Activated CD4-positive, alpha-beta memory T cell treated with anti-CD3 and anti-CD28 coated beads for 36 hours (primary cell): ENCODE measurements at regions not wholly inside any gene's neighbourhood (a gene's known extent, or its start where the extent isn't known, plus 50 kb on each side); places are given as distances from the start of the nearest gene placed in this dataset.
"Not testable (repeated sequence)": the region's sequence is repeated elsewhere in the genome, so short reads cannot be mapped to it uniquely, and the experiment has no call there.

ENCODE experiments used
- CTCF ChIA-PET: fragments of 350-600 bp; sonication (Branson Sonifier 250); formaldehyde crosslinking; loops from one replicate; lab custom pipeline; 2021; ENCODE audit warnings: antibody characterized with exemption, inconsistent platforms; lab: Charles Lee
- POLR2A ChIA-PET: fragments of 350-600 bp; sonication (Branson Sonifier 250); formaldehyde crosslinking; loops from one replicate; lab custom pipeline; 2021; ENCODE audit warnings: antibody characterized with exemption; lab: Charles Lee
- DNase-seq: peaks from one replicate; pipeline ENCODE4 v3.0.0-alpha.2; 2020
- H3K27ac Mint-ChIP-seq: one replicate; pipeline ENCODE4 v1.8.0; 2021; ENCODE audit warnings: mixed read lengths
- H3K27me3 Mint-ChIP-seq: one replicate; pipeline ENCODE4 v1.8.0; 2021; ENCODE audit warnings: mixed read lengths
- H3K36me3 Mint-ChIP-seq: one replicate; pipeline ENCODE4 v1.8.0; 2021; ENCODE audit warnings: mixed read lengths
- H3K4me1 Mint-ChIP-seq: one replicate; pipeline ENCODE4 v1.8.0; 2021; ENCODE audit warnings: low read depth, mixed read lengths
- H3K4me3 Mint-ChIP-seq: one replicate; pipeline ENCODE4 v1.8.0; 2021; ENCODE audit warnings: mild to moderate bottlenecking, mixed read lengths
- H3K9me3 Mint-ChIP-seq: one replicate; pipeline ENCODE4 v1.8.0; 2021; ENCODE audit warnings: mixed read lengths
- intact Hi-C: fragments of 100-400 bp; cut with micrococcal nuclease; formaldehyde crosslinking; loops from one replicate; pipeline ENCODE4 v1.15.1; 2023

GRCh38 chr10:109809954-109810353, 113.4 kb downstream of the XPNPEP1 start:
- intact Hi-C loops, H3K36me3 Mint-ChIP-seq, H3K4me1 Mint-ChIP-seq, DNase-seq, H3K4me3 Mint-ChIP-seq, H3K27ac Mint-ChIP-seq, CTCF ChIA-PET, POLR2A ChIA-PET, H3K27me3 Mint-ChIP-seq: not testable (repeated sequence)
- peaks cover 17% of the 10 kb centered on the region for H3K9me3 Mint-ChIP-seq

GRCh38 chr10:109801191-109801590, 122.1 kb downstream of the XPNPEP1 start:
- H3K27ac Mint-ChIP-seq, H3K36me3 Mint-ChIP-seq, H3K4me3 Mint-ChIP-seq, CTCF ChIA-PET, DNase-seq, POLR2A ChIA-PET, H3K4me1 Mint-ChIP-seq, H3K9me3 Mint-ChIP-seq, intact Hi-C loops: not testable (repeated sequence)
- peaks cover 15% of the 10 kb centered on the region for H3K27me3 Mint-ChIP-seq

DNA sequence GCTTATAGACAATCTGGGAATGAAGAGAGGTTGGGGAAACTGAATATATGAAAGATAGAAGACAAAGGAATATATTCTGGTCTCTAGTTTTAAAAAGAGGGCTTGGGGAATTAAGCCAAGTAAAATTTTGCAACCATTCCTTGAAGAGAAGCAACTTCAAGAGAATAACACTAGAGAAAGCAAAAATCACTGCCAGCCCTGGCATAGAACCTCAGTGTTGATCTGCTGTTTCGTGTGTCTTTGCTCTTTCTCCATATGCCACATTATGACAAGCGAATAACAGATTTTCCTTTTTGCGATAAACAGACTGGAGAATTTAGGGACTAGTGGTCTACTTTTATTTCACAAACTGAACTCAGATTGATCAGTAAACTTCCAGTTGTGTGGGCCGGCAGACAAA, 132.7 kb downstream of the XPNPEP1 start:
- ChIA-PET CTCF (no interaction called here), POLR2A (no interaction called here)
- intact Hi-C loops: no loop called here
- Mint-ChIP-seq H3K27me3 (peaks cover 7% of the 10 kb centered on the region), H3K4me3 (no peak overlapping the region), H3K4me1 (no peaks in the 10 kb centered on the region), H3K9me3 (peaks cover 7% of the 10 kb centered on the region), H3K27ac (no peak overlapping the region), H3K36me3 (no peaks in the 10 kb centered on the region)
- no peak for DNase-seq

DNA sequence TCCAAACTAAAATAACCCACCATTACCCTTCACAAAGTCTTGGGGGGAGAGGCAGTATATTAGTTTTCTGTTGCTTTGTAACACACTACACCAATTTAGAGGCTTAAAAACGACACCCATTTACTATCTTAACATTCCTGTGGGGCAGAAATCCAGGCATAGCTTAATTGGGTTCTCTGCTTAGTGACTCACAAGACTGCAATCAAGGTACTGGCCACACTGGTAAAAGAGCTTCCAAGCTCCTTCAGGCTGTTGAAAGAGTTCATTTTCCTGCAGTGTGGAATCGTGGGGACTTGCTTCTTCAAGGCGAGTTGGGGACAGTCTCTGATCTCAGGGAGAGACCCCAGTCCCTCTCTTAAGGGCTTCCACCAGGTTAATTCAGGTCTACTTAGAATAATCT, 139.1 kb downstream of the XPNPEP1 start:
- no peak overlapping the region for H3K4me3 Mint-ChIP-seq
- H3K27ac Mint-ChIP-seq: no peak overlapping the region
- H3K4me1 Mint-ChIP-seq: no peaks in the 10 kb centered on the region
- H3K36me3 Mint-ChIP-seq: no peaks in the 10 kb centered on the region
- peaks cover 10% of the 10 kb centered on the region for H3K27me3 Mint-ChIP-seq
- no peaks in the 10 kb centered on the region for H3K9me3 Mint-ChIP-seq
- DNase-seq: no peak
- ChIA-PET POLR2A (no interaction called here), CTCF (interaction anchor here (2.7 kb wide), 1 partner anchor 10 kb away, joined by 15 read pairs; no protein-coding TSS in a partner anchor)
- intact Hi-C loops: no loop called here

DNA sequence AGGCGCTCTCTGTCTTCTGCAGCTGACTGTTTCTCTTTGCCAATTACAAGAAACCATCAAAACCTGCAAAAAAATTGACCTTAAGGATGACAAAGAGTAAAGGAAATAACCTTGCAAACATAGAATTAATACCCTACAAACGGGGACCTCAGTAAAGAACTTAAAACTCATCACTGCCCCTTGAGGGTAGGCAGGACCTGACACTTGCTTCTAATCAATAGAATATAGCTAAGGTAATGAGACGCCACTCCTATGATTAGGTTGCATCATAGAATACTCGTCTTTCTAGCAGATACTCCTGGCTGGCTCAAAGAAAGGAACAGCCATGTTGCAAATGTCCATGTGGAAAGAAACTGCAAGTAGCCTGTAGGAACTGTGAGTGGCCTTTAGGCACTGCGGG, 140.0 kb downstream of the XPNPEP1 start:
- Mint-ChIP-seq H3K27me3 (peaks cover 6% of the 10 kb centered on the region), H3K27ac (no peak overlapping the region), H3K36me3 (no peaks in the 10 kb centered on the region), H3K4me1 (no peaks in the 10 kb centered on the region), H3K4me3 (no peak overlapping the region), H3K9me3 (no peaks in the 10 kb centered on the region)
- intact Hi-C loops: no loop called here
- ChIA-PET CTCF (interaction anchor here (2.7 kb wide), 1 partner anchor 9 kb away, joined by 15 read pairs; no protein-coding TSS in a partner anchor), POLR2A (no interaction called here)
- DNase-seq: no peak

GRCh38 chr10:109780997-109781396, 142.3 kb downstream of the XPNPEP1 start:
- H3K27me3 Mint-ChIP-seq: peaks cover 6% of the 10 kb centered on the region
- no peak overlapping the region for H3K4me3 Mint-ChIP-seq
- CTCF ChIA-PET: no interaction called here
- DNase-seq: no peak
- no peak overlapping the region for H3K27ac Mint-ChIP-seq
- intact Hi-C loops: no loop called here
- no peaks in the 10 kb centered on the region for H3K9me3 Mint-ChIP-seq
- no peaks in the 10 kb centered on the region for H3K4me1 Mint-ChIP-seq
- POLR2A ChIA-PET: no interaction called here
- H3K36me3 Mint-ChIP-seq: no peaks in the 10 kb centered on the region

GRCh38 chr10:109778993-109779392, 144.3 kb downstream of the XPNPEP1 start:
- no peak for DNase-seq
- ChIA-PET POLR2A (no interaction called here), CTCF (no interaction called here)
- H3K27ac Mint-ChIP-seq: no peak overlapping the region
- intact Hi-C loops: no loop called here
- H3K27me3 Mint-ChIP-seq: peaks cover 6% of the 10 kb centered on the region
- no peaks in the 10 kb centered on the region for H3K4me1 Mint-ChIP-seq
- H3K9me3 Mint-ChIP-seq: no peaks in the 10 kb centered on the region
- no peaks in the 10 kb centered on the region for H3K36me3 Mint-ChIP-seq
- no peak overlapping the region for H3K4me3 Mint-ChIP-seq

DNA sequence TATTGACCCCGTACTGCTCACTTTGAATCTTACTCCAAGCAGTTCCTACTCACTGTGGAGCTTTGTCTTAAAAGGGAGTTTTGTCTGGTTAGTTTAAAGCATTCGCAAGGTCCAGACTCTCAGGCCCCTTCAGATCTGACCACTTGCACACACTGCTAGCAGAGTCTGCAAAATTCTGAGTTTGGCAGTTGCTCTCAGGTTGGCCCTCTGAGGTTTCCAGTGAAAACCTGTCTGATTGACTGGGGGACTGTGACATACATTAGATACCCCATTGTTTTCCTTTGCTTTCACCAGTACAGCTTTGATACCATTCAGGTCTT, 149.2 kb downstream of the XPNPEP1 start:
- no peaks in the 10 kb centered on the region for H3K27me3 Mint-ChIP-seq
- H3K4me1 Mint-ChIP-seq: no peaks in the 10 kb centered on the region
- DNase-seq: no peak
- no peak overlapping the region for H3K4me3 Mint-ChIP-seq
- intact Hi-C loops: no loop called here
- ChIA-PET POLR2A (no interaction called here), CTCF (interaction anchor here (0.7 to 2.4 kb wide), 5 partner anchors 9 to 296 kb away, joined by 3 to 15 read pairs (median 3); no protein-coding TSS in a partner anchor)
- no peaks in the 10 kb centered on the region for H3K36me3 Mint-ChIP-seq
- no peak overlapping the region for H3K27ac Mint-ChIP-seq
- no peaks in the 10 kb centered on the region for H3K9me3 Mint-ChIP-seq

- H3K9me3 Mint-ChIP-seq: no peaks in the 10 kb centered on the region
- intact Hi-C loops: no loop called here
- no peak overlapping the region for H3K27ac Mint-ChIP-seq
- H3K4me1 Mint-ChIP-seq: no peaks in the 10 kb centered on the region
- ChIA-PET POLR2A (no interaction called here), CTCF (interaction anchor here (0.7 to 2.4 kb wide), 5 partner anchors 8 to 296 kb away, joined by 3 to 15 read pairs (median 3); no protein-coding TSS in a partner anchor)
- no peak for DNase-seq
- no peak overlapping the region for H3K4me3 Mint-ChIP-seq
- no peaks in the 10 kb centered on the region for H3K27me3 Mint-ChIP-seq
- no peaks in the 10 kb centered on the region for H3K36me3 Mint-ChIP-seq
Measured at GRCh38 chr10:109773288-109774120, 149.8 kb downstream of the XPNPEP1 start.

- H3K9me3 Mint-ChIP-seq: no peaks in the 10 kb centered on the region
- no peak overlapping the region for H3K4me3 Mint-ChIP-seq
- ChIA-PET CTCF (no interaction called here), POLR2A (no interaction called here)
- H3K4me1 Mint-ChIP-seq: no peaks in the 10 kb centered on the region
- no peaks in the 10 kb centered on the region for H3K36me3 Mint-ChIP-seq
- no peak overlapping the region for H3K27ac Mint-ChIP-seq
- no peak for DNase-seq
- H3K27me3 Mint-ChIP-seq: no peaks in the 10 kb centered on the region
- intact Hi-C loops: no loop called here
Measured at GRCh38 chr10:109770663-109771062, 152.6 kb downstream of the XPNPEP1 start.

DNA sequence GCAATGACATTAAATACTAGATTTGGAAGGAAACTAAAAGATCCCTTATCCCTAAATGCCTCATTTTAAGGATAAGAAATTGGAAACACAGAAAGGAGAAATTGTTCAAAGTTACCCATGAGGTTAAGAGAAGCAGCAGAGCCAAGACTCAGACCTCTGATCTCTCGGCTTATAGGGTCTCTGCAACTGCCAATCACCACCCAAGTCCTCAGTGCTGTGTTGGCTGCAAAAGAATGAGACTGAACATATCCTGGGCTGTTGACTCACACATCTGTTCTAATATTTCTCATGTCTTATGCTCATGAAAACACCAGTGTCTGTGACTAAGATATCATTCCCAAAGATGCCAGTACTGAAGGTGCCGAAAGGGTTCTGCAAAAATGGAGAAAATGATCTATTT, 153.3 kb downstream of the XPNPEP1 start:
- no peaks in the 10 kb centered on the region for H3K9me3 Mint-ChIP-seq
- no peaks in the 10 kb centered on the region for H3K4me1 Mint-ChIP-seq
- POLR2A ChIA-PET: no interaction called here
- CTCF ChIA-PET: no interaction called here
- DNase-seq: no peak
- H3K27ac Mint-ChIP-seq: no peak overlapping the region
- no peaks in the 10 kb centered on the region for H3K36me3 Mint-ChIP-seq
- intact Hi-C loops: no loop called here
- H3K4me3 Mint-ChIP-seq: no peak overlapping the region
- H3K27me3 Mint-ChIP-seq: no peaks in the 10 kb centered on the region

- H3K4me1 Mint-ChIP-seq: no peaks in the 10 kb centered on the region
- ChIA-PET CTCF (interaction anchor here (1.2 kb wide), 1 partner anchor 8 kb away, joined by 3 read pairs; no protein-coding TSS in a partner anchor), POLR2A (no interaction called here)
- no peak overlapping the region for H3K4me3 Mint-ChIP-seq
- DNase-seq: no peak
- H3K36me3 Mint-ChIP-seq: no peaks in the 10 kb centered on the region
- H3K27ac Mint-ChIP-seq: no peak overlapping the region
- H3K27me3 Mint-ChIP-seq: no peaks in the 10 kb centered on the region
- intact Hi-C loops: no loop called here
- H3K9me3 Mint-ChIP-seq: no peaks in the 10 kb centered on the region
Measured at GRCh38 chr10:109765838-109766237, 157.5 kb downstream of the XPNPEP1 start.

DNA sequence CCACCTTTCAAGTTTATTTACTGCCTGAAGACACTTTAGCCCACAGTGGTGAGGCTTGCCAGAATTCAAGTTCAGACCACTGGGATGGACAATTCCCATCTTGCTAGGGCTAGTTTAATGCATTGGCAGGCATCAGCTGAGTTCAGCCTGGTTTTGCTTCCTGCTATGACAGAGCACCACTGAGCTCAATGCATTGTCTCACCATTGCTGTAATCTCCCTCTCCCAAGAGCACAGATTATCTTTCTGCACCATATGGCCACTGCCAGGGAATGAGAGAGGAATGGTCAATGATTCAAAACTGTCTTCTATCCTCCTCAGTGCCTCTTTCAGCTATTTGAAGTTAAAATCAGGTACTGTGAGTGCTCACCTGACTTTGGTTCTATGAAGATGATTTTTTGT, 160.8 kb downstream of the XPNPEP1 start:
- no peak for DNase-seq
- Mint-ChIP-seq H3K27me3 (peaks cover 1% of the 10 kb centered on the region), H3K27ac (no peak overlapping the region), H3K9me3 (no peaks in the 10 kb centered on the region), H3K4me3 (no peak overlapping the region), H3K36me3 (no peaks in the 10 kb centered on the region), H3K4me1 (no peaks in the 10 kb centered on the region)
- ChIA-PET POLR2A (no interaction called here), CTCF (interaction anchor here (0.9 kb wide), 1 partner anchor 90 kb away, joined by 3 read pairs; no protein-coding TSS in a partner anchor)
- intact Hi-C loops: no loop called here
